ENCODE measurements at regions not wholly inside any gene's neighbourhood (a gene's known extent, or its start where the extent isn't known, plus 50 kb on each side); places are given as distances from the start of the nearest gene placed in this dataset.

DNA sequence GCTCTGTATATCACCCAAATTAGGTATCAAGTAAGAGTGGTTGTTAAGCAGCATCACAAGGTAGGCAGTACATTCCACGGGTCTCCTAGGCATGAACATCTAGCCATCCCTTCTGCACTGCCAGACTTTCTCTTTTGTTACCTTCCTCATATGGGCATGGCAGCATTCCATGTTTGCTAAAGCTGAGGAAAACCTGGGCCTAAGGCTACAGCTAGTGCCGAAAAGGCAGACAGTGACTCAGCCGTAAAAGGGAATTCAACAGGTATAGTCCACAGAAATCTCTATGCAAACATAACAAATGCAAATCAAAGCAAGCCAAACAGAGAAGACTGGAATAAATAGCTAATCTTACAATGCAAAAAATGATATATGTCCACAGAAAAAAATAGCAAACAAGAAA, 645.4 kb downstream of the ZBBX start:
- 83% methylated on average over 2 of the region's 3 CpGs for WGBS (ENCODE audit: insufficient coverage)
- H3K4me3 ChIP-seq (ENCODE audit: low read depth, low read length) = no peak overlapping the region
- no peak overlapping the region for H3K27ac ChIP-seq (ENCODE audit: low read depth, low read length)
- no peaks in the 10 kb centered on the region for H3K9me3 ChIP-seq (ENCODE audit: control insufficient read depth, insufficient read depth, low read length)
- H3K27me3 ChIP-seq (ENCODE audit: control insufficient read depth, insufficient read depth, low read length) = no peaks in the 10 kb centered on the region
- no peaks in the 10 kb centered on the region for H3K4me1 ChIP-seq (ENCODE audit: control insufficient read depth, insufficient read depth, low read length)
- H3K36me3 ChIP-seq (ENCODE audit: control insufficient read depth, insufficient read depth, low read length) = no peaks in the 10 kb centered on the region
- DNase-seq (ENCODE audit: low read depth in 4 of 6, low spot score in 6 of 6) = no peak

DNA sequence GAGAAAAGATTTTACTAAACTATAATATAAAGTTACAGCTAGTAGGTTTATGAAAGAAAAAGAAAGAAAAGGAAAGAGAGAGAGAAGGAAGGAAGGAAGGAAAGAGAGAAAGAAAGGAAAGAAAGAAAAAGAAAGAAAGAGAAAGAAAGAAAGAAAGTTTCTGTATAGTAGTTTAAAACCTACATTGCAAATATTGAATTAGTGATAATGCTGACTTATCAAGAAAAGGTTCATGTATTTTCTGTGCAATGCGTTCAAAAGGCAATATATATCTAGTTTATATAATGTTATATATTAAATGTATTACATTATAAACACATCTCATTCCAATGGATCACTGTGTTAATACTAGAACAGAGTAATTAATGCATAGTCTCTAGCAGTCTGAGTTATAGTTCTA, 648.4 kb downstream of the ZBBX start:
- no peak overlapping the region for H3K27ac ChIP-seq (ENCODE audit: low read depth, low read length)

DNA sequence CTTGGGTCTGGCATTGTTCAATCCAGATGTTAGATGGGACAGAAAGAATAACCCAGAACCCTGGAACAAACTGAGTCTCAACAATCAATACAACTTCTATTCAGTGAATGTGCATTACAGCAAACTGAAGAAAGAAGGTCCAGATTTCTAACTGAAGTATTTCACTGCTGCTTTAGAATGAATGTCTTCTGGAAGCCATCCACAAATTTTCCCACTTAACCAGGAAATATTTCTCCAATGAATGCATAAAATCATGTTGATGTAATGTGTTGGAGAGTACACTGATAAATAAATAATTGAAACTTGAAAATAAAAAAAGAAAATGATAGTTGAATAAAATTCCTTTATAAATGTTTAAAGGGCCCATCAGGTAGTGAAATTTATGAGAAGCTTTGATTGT, 658.6 kb downstream of the ZBBX start:
- H3K27me3 ChIP-seq (ENCODE audit: control insufficient read depth, insufficient read depth, low read length) = no peaks in the 10 kb centered on the region
- H3K36me3 ChIP-seq (ENCODE audit: control insufficient read depth, insufficient read depth, low read length) = no peaks in the 10 kb centered on the region
- no peaks in the 10 kb centered on the region for H3K9me3 ChIP-seq (ENCODE audit: control insufficient read depth, insufficient read depth, low read length)
- H3K4me1 ChIP-seq (ENCODE audit: control insufficient read depth, insufficient read depth, low read length) = no peaks in the 10 kb centered on the region
- H3K27ac ChIP-seq (ENCODE audit: low read depth, low read length) = no peak overlapping the region
- DNase-seq (ENCODE audit: low read depth in 4 of 6, low spot score in 6 of 6) = no peak
- H3K4me3 ChIP-seq (ENCODE audit: low read depth, low read length) = no peak overlapping the region

More for the DNA sequence above, 648.4 kb downstream of the ZBBX start:
- Histone ChIP-seq H3K4me3 (ENCODE audit: low read depth, low read length) (no peak overlapping the region), H3K36me3 (ENCODE audit: control insufficient read depth, insufficient read depth, low read length) (no peaks in the 10 kb centered on the region), H3K9me3 (ENCODE audit: control insufficient read depth, insufficient read depth, low read length) (no peaks in the 10 kb centered on the region), H3K27me3 (ENCODE audit: control insufficient read depth, insufficient read depth, low read length) (no peaks in the 10 kb centered on the region), H3K4me1 (ENCODE audit: control insufficient read depth, insufficient read depth, low read length) (no peaks in the 10 kb centered on the region)
- DNase-seq (ENCODE audit: low read depth in 4 of 6, low spot score in 6 of 6) = no peak
- no CpG with 5 or more reads among the region's 1 CpG for WGBS (ENCODE audit: insufficient coverage)

DNA sequence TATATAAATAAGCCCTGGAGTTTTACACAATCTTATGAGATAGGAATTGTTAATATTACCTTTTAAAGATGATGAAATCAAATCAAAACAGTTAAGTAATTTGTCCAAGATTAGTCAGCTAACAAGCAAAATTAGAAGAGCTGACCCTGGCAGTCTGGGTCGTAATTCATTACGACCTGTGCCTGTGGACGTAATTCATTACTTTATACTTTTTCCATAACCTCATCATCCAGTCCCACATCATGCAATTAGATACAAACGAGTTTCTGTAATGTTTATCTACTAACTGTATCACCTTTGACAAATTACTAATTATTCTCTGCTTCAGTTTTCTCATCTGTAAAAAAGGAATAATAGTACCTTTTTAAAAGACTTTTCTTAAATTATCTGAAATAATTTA, 665.9 kb downstream of the ZBBX start:
- 100% methylated on average over 3 of the region's 4 CpGs for WGBS (ENCODE audit: insufficient coverage)
- Histone ChIP-seq H3K36me3 (ENCODE audit: control insufficient read depth, insufficient read depth, low read length) (no peaks in the 10 kb centered on the region), H3K9me3 (ENCODE audit: control insufficient read depth, insufficient read depth, low read length) (no peaks in the 10 kb centered on the region), H3K27ac (ENCODE audit: low read depth, low read length) (no peak overlapping the region), H3K4me3 (ENCODE audit: low read depth, low read length) (no peak overlapping the region), H3K27me3 (ENCODE audit: control insufficient read depth, insufficient read depth, low read length) (no peaks in the 10 kb centered on the region), H3K4me1 (ENCODE audit: control insufficient read depth, insufficient read depth, low read length) (no peaks in the 10 kb centered on the region)
- DNase-seq (ENCODE audit: low read depth in 4 of 6, low spot score in 6 of 6) = no peak

DNA sequence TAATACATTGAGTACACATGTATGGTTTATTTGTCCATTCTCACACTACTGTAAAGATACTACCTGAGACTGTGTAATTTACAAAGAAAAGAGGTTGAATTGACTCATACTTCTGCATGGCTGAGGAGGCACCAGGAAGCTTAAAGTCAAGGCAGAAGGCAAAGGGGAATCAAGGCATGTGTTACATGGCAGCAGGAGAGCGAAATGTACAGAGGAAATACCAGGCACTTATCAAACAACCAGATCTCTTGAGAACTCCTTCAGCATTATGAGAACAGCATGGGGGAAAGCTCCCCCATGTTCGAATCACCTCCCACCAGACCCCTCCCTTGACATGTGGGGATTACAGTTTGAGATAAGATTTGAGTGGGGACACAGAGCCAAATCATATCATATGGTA, 666.3 kb downstream of the ZBBX start:
- no peaks in the 10 kb centered on the region for H3K4me1 ChIP-seq (ENCODE audit: control insufficient read depth, insufficient read depth, low read length)
- no CpG with 5 or more reads among the region's 2 CpGs for WGBS (ENCODE audit: insufficient coverage)
- no peak for DNase-seq (ENCODE audit: low read depth in 4 of 6, low spot score in 6 of 6)

DNA sequence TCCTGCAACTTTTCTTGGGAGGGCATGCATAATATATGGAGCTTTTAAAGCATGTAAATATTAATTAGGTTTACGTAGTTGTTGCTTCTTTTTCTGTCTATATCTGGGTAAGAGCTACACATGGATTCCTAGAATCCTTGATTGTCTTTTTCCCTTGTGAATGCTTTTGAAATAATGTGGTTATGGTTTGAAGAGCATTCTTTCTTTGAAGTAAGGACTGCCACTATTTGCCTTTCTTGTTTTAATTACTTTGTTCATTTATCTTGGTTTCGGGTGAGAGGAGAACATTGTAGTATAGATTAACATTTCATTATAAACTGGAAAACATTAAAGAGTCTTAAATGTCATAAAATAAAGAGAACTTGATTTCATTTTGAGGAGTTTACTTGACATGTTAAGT, 674.0 kb downstream of the ZBBX start:
- H3K27ac ChIP-seq (ENCODE audit: low read depth, low read length) = no peak overlapping the region
- no peaks in the 10 kb centered on the region for H3K4me1 ChIP-seq (ENCODE audit: control insufficient read depth, insufficient read depth, low read length)
- no peaks in the 10 kb centered on the region for H3K9me3 ChIP-seq (ENCODE audit: control insufficient read depth, insufficient read depth, low read length)
- DNase-seq (ENCODE audit: low read depth in 4 of 6, low spot score in 6 of 6) = peak in 1 of 6 donors; percentile 1
- no peaks in the 10 kb centered on the region for H3K27me3 ChIP-seq (ENCODE audit: control insufficient read depth, insufficient read depth, low read length)
- no peak overlapping the region for H3K4me3 ChIP-seq (ENCODE audit: low read depth, low read length)
- no CpG with 5 or more reads among the region's 2 CpGs for WGBS (ENCODE audit: insufficient coverage)
- no peaks in the 10 kb centered on the region for H3K36me3 ChIP-seq (ENCODE audit: control insufficient read depth, insufficient read depth, low read length)

More for the DNA sequence above, 666.3 kb downstream of the ZBBX start:
- Histone ChIP-seq H3K9me3 (ENCODE audit: control insufficient read depth, insufficient read depth, low read length) (no peaks in the 10 kb centered on the region), H3K36me3 (ENCODE audit: control insufficient read depth, insufficient read depth, low read length) (no peaks in the 10 kb centered on the region), H3K27me3 (ENCODE audit: control insufficient read depth, insufficient read depth, low read length) (no peaks in the 10 kb centered on the region), H3K4me3 (ENCODE audit: low read depth, low read length) (no peak overlapping the region), H3K27ac (ENCODE audit: low read depth, low read length) (no peak overlapping the region)

DNA sequence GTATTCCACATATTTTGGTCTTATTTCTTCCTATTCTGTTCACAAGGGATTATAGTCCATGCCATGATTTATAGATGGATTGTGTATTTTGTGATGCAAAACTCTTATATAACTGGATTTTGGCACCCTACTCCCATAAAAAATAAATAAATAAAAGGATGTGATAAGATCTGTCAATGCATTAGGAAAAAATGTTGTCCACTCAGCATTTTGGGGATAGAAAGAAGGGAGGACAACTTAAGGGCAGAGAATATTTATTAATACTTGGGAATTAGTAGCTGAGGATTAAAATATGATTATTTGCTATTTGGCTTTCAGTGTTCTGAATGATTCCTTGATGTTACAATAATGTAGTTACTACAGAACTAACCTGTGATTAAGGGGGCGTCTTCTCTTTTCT, 682.6 kb downstream of the ZBBX start:
- no peaks in the 10 kb centered on the region for H3K27me3 ChIP-seq (ENCODE audit: control insufficient read depth, insufficient read depth, low read length)
- no peaks in the 10 kb centered on the region for H3K4me1 ChIP-seq (ENCODE audit: control insufficient read depth, insufficient read depth, low read length)
- DNase-seq (ENCODE audit: low read depth in 4 of 6, low spot score in 6 of 6) = no peak
- H3K4me3 ChIP-seq (ENCODE audit: low read depth, low read length) = no peak overlapping the region
- H3K36me3 ChIP-seq (ENCODE audit: control insufficient read depth, insufficient read depth, low read length) = no peaks in the 10 kb centered on the region
- no peak overlapping the region for H3K27ac ChIP-seq (ENCODE audit: low read depth, low read length)
- H3K9me3 ChIP-seq (ENCODE audit: control insufficient read depth, insufficient read depth, low read length) = no peaks in the 10 kb centered on the region
- WGBS (ENCODE audit: insufficient coverage) = no CpG with 5 or more reads among the region's 1 CpG

DNA sequence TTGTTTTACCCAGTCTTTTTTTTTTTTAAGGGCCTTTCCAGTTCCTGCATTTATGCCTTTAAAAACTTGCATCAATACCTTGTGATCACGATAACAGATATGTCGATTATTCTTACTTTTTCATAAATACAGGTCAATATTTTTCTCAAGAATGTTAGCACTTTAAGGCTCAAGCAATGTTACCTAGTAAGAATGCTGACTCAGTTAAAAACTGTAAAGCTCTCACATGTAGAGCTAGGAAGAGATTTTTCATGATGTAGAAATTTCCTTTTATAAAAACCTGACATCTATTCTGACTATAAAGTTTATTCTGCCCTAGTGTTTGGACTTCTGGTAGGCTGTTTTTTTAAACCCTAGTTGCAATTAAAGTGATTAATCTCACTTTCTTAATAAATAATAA, 684.0 kb downstream of the ZBBX start:
- H3K36me3 ChIP-seq (ENCODE audit: control insufficient read depth, insufficient read depth, low read length) = no peaks in the 10 kb centered on the region
- no peak for DNase-seq (ENCODE audit: low read depth in 4 of 6, low spot score in 6 of 6)
- WGBS (ENCODE audit: insufficient coverage) = no CpG with 5 or more reads among the region's 2 CpGs
- H3K4me3 ChIP-seq (ENCODE audit: low read depth, low read length) = no peak overlapping the region
- no peaks in the 10 kb centered on the region for H3K9me3 ChIP-seq (ENCODE audit: control insufficient read depth, insufficient read depth, low read length)
- no peaks in the 10 kb centered on the region for H3K4me1 ChIP-seq (ENCODE audit: control insufficient read depth, insufficient read depth, low read length)
- H3K27ac ChIP-seq (ENCODE audit: low read depth, low read length) = no peak overlapping the region
- H3K27me3 ChIP-seq (ENCODE audit: control insufficient read depth, insufficient read depth, low read length) = no peaks in the 10 kb centered on the region

DNA sequence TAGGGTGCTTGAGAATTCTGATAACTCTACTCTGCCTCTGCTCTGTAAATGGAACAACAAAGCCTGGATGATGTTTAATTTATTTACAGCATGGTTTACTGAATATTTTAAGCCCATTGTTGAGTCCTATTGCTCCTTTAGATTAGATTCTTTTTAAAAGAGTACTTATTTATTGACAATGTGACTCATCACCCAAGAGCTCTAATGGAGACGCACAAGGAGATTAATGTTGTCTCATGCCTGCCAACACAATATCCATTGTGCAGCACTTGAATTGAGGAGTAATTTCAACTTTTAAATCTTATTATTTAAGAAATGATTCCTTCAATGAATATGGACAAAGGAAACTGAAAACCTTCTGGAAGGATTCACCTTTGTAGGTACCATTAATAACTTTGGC, 691.4 kb downstream of the ZBBX start:
- no peaks in the 10 kb centered on the region for H3K27me3 ChIP-seq (ENCODE audit: control insufficient read depth, insufficient read depth, low read length)
- WGBS (ENCODE audit: insufficient coverage) = no CpG with 5 or more reads among the region's 1 CpG
- H3K27ac ChIP-seq (ENCODE audit: low read depth, low read length) = no peak overlapping the region
- H3K4me3 ChIP-seq (ENCODE audit: low read depth, low read length) = no peak overlapping the region
- no peaks in the 10 kb centered on the region for H3K9me3 ChIP-seq (ENCODE audit: control insufficient read depth, insufficient read depth, low read length)
- no peak for DNase-seq (ENCODE audit: low read depth in 4 of 6, low spot score in 6 of 6)
- H3K36me3 ChIP-seq (ENCODE audit: control insufficient read depth, insufficient read depth, low read length) = no peaks in the 10 kb centered on the region
- no peaks in the 10 kb centered on the region for H3K4me1 ChIP-seq (ENCODE audit: control insufficient read depth, insufficient read depth, low read length)

DNA sequence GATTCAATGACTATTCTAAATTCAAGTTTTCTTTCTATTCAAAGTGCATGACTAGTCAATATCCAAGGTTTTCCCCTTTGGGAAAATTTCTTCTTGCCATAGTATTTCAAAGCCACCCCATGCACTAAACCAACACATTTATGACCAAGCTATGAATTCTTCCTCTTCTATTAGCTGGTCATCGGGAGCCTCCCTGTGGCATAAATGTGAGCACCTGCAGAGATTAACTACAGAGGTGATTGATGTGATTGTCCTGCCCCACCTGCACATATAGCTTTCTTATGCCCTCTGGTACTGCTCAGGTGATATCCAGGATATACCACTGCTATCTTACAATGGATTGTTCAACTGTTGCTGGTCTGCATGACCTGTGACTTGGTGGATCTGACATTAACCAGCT, 694.9 kb downstream of the ZBBX start:
- Histone ChIP-seq H3K4me1 (ENCODE audit: control insufficient read depth, insufficient read depth, low read length) (no peaks in the 10 kb centered on the region), H3K9me3 (ENCODE audit: control insufficient read depth, insufficient read depth, low read length) (no peaks in the 10 kb centered on the region), H3K27me3 (ENCODE audit: control insufficient read depth, insufficient read depth, low read length) (no peaks in the 10 kb centered on the region), H3K36me3 (ENCODE audit: control insufficient read depth, insufficient read depth, low read length) (no peaks in the 10 kb centered on the region), H3K27ac (ENCODE audit: low read depth, low read length) (no peak overlapping the region), H3K4me3 (ENCODE audit: low read depth, low read length) (no peak overlapping the region)
- no peak for DNase-seq (ENCODE audit: low read depth in 4 of 6, low spot score in 6 of 6)
- no CpG with 5 or more reads among the region's 1 CpG for WGBS (ENCODE audit: insufficient coverage)
